ENCODE measurements at regions not wholly inside any gene's neighbourhood (a gene's known extent, or its start where the extent isn't known, plus 50 kb on each side); places are given as distances from the start of the nearest gene placed in this dataset.

GRCh38 chr3:10700821-10701220 lies 115.2 kb upstream of the SLC6A11 start:
- DNase-seq (ENCODE audit: low read depth): no peak
- no peak for TF ChIP-seq CTCF (IDR thresholded peaks at IDR 0.05; ENCODE audit: insufficient read depth, low read length, poor library complexity, severe bottlenecking)
- peaks cover 7% of the 10 kb centered on the region for H3K27me3 ChIP-seq (ENCODE audit: control insufficient read depth, insufficient read depth, low read length)
- no peaks in the 10 kb centered on the region for H3K36me3 ChIP-seq (ENCODE audit: control insufficient read depth, insufficient read depth, low read length)
- H3K4me3 ChIP-seq (ENCODE audit: low read depth, low read length): no peak overlapping the region

GRCh38 chr3:10702961-10703740 lies 112.9 kb upstream of the SLC6A11 start:
- Histone ChIP-seq H3K27me3 (ENCODE audit: control insufficient read depth, insufficient read depth, low read length) (peaks cover 26% of the 10 kb centered on the region), H3K36me3 (ENCODE audit: control insufficient read depth, insufficient read depth, low read length) (no peaks in the 10 kb centered on the region), H3K4me3 (ENCODE audit: low read depth, low read length) (no peak overlapping the region)
- DNase-seq (ENCODE audit: low read depth): no peak
- no peak for TF ChIP-seq CTCF (IDR thresholded peaks at IDR 0.05; ENCODE audit: insufficient read depth, low read length, poor library complexity, severe bottlenecking)

DNA sequence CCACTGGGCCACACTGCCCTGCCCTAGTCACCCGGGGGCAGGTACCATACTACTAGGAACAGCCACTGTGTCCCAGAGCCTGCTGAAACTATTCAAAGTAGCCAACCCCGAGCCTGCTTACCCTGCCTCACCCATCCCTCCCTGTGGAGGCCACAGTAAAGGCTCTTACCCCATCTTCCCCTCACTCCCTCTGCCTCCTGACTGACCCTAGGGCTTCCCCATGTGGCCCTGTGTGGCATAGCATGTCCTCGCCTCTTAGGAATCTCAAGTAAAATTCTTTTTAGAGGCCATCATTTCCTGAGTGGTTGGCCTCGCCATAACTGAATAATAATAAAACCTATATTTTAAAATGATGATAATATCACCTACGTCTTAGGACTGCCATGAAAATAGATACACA lies 112.2 kb upstream of the SLC6A11 start:
- Histone ChIP-seq H3K27me3 (ENCODE audit: control insufficient read depth, insufficient read depth, low read length) (peaks cover 33% of the 10 kb centered on the region), H3K4me3 (ENCODE audit: low read depth, low read length) (no peak overlapping the region), H3K36me3 (ENCODE audit: control insufficient read depth, insufficient read depth, low read length) (no peaks in the 10 kb centered on the region)
- TF ChIP-seq CTCF (IDR thresholded peaks at IDR 0.05; ENCODE audit: insufficient read depth, low read length, poor library complexity, severe bottlenecking): peak; percentile 22
- no peak for DNase-seq (ENCODE audit: low read depth)

GRCh38 chr3:10706156-10706739 lies 109.8 kb upstream of the SLC6A11 start:
- Histone ChIP-seq H3K4me3 (ENCODE audit: low read depth, low read length) (no peak overlapping the region), H3K27me3 (ENCODE audit: control insufficient read depth, insufficient read depth, low read length) (peaks cover 42% of the 10 kb centered on the region), H3K36me3 (ENCODE audit: control insufficient read depth, insufficient read depth, low read length) (no peaks in the 10 kb centered on the region)
- peak; percentile 10 for TF ChIP-seq CTCF (IDR thresholded peaks at IDR 0.05; ENCODE audit: insufficient read depth, low read length, poor library complexity, severe bottlenecking)
- DNase-seq (ENCODE audit: low read depth): no peak

DNA sequence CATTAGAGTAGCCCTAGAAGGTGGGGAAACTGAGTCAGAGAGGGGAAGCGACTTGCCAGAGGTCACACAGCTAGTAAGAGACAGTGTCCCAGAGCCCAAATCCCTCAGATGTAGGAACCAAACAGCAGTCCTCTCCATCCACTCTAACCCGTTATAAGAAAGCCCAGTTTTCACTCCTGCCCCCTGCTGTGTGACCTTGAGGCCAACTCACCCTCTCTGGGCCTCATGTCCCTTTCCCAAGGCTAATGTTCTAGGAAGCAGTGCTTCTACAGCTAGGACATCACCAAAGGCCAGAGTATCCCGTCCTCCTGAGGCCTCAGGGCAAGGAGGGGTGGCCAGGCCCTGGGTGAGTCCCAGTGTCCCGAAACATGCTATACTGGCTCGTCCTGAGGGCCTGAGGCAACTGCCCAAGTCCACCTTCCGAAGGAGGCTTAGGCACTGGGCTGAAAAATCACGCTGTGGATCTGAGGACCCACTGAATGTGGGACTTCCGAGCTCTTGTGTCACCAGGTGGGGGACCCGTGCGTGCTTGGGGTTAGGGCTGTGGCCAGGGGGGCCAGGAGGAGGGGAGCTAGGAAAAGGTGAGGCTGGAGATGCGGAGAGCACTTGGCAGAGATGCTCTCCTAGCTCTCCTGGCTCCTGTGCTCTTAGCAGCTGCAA lies 109.2 kb upstream of the SLC6A11 start:
- no peak for DNase-seq (ENCODE audit: low read depth)
- Histone ChIP-seq H3K36me3 (ENCODE audit: control insufficient read depth, insufficient read depth, low read length) (no peaks in the 10 kb centered on the region), H3K27me3 (ENCODE audit: control insufficient read depth, insufficient read depth, low read length) (peaks cover 42% of the 10 kb centered on the region), H3K4me3 (ENCODE audit: low read depth, low read length) (no peak overlapping the region)
- TF ChIP-seq CTCF (IDR thresholded peaks at IDR 0.05; ENCODE audit: insufficient read depth, low read length, poor library complexity, severe bottlenecking): no peak
